C4-2B (cell line): ENCODE measurements at regions not wholly inside any gene's neighbourhood (a gene's known extent, or its start where the extent isn't known, plus 50 kb on each side); places are given as distances from the start of the nearest gene placed in this dataset.

ENCODE experiments used
- CTCF ChIP-seq: fragments of 450-650 bp; conservative IDR thresholded peaks from 2 replicates; pipeline ENCODE4 v1.5.1; 2017; ENCODE audit warnings: mild to moderate bottlenecking
- ZFX ChIP-seq: fragments of 450-650 bp; IDR thresholded peaks from 2 replicates; pipeline ENCODE4 v1.6.1; 2017

- no peak for TF ChIP-seq CTCF
- no peak for TF ChIP-seq ZFX
Observed at GRCh38 chr2:173706936-173707335, 258.2 kb downstream of the SP3 start.
